Spleen (tissue), 11 donors: ENCODE measurements at regions not wholly inside any gene's neighbourhood (a gene's known extent, or its start where the extent isn't known, plus 50 kb on each side); places are given as distances from the start of the nearest gene placed in this dataset.

Experiments used
- DNase-seq: peaks from one replicate; pipeline ENCODE4 v3.0.0-alpha.2; 2020
- H3K27ac ChIP-seq, 8 donors: fragments of 200-600 bp; sonication (generic) in 7 of 8; 1 replicate in 4 of 8; 2 replicates in 4 of 8; pipeline versions ENCODE4 v1.5.0 to v1.8.0; 2016 to 2021; ENCODE audit warnings: inconsistent platforms in 4 of 8, mild to moderate bottlenecking in 4 of 8, moderate library complexity in 1 of 8
- H3K27me3 ChIP-seq, 7 donors: fragments of 200-600 bp; sonication (generic) in 6 of 7; replicated peaks in 1 of 7; 1 replicate in 4 of 7; 2 replicates in 3 of 7; pipeline versions ENCODE4 v1.5.0 to v1.8.0; 2016 to 2021; ENCODE audit warnings: inconsistent platforms in 3 of 7, mild to moderate bottlenecking in 1 of 7
- H3K36me3 ChIP-seq, 6 donors: fragments of 200-600 bp; sonication (generic) in 5 of 6; 1 replicate in 4 of 6; 2 replicates in 2 of 6; pipeline versions ENCODE4 v1.5.0 to v1.8.0; 2016 to 2021; ENCODE audit warnings: inconsistent platforms in 2 of 6
- H3K4me1 ChIP-seq, 6 donors: fragments of 200-600 bp; sonication (generic) in 5 of 6; 1 replicate in 3 of 6; 2 replicates in 3 of 6; pipeline versions ENCODE4 v1.5.0 to v1.8.0; 2016 to 2021; ENCODE audit warnings: inconsistent platforms in 3 of 6
- H3K4me3 ChIP-seq, 8 donors: fragments of 200-600 bp; sonication (generic) in 7 of 8; 1 replicate in 4 of 8; 2 replicates in 4 of 8; pipeline versions ENCODE4 v1.5.0 to v1.8.0; 2016 to 2021; ENCODE audit warnings: inconsistent platforms in 4 of 8, mild to moderate bottlenecking in 4 of 8, moderate library complexity in 2 of 8
- H3K9me3 ChIP-seq, 8 donors: fragments of 200-600 bp; sonication (generic) in 7 of 8; 1 replicate in 4 of 8; 2 replicates in 4 of 8; pipeline versions ENCODE4 v1.5.0 to v1.8.0; 2016 to 2021; ENCODE audit warnings: inconsistent platforms in 4 of 8
- POLR2A ChIP-seq, 3 donors: fragments of 450-650 bp; IDR thresholded peaks; one replicate each; pipeline ENCODE4 v1.5.1; 2017; ENCODE audit warnings: antibody characterized with exemption in 3 of 3, mild to moderate bottlenecking in 1 of 3
- POLR2AphosphoS5 ChIP-seq, 3 donors: sonication (generic); formaldehyde crosslinking; IDR thresholded peaks; one replicate each; pipeline ENCODE4 v1.5.1; 2017; ENCODE audit warnings: antibody characterized with exemption in 3 of 3
- WGBS, 5 donors: extraction: QIAGEN DNeasy Blood & Tissue Kit in 3 of 5; methylation state at CpG; one replicate each; pipeline versions ENCODE4 v1.1.5 to v1.1.7; 2013 to 2018; 5-methylcytosine and 5-hydroxymethylcytosine counted together
- intact Hi-C: fragments of 100-400 bp; cut with DNase I; formaldehyde crosslinking; loops from one replicate; pipeline ENCODE4 v1.15.0; 2023; ENCODE audit warnings: low total_unique reads
- TF ChIP-seq, protein P1 (sequence below), 11 experiments: fragments of 200-600 bp in 7 of 11; fragments of 450-650 bp in 4 of 11; sonication (generic) in 4 of 11; IDR thresholded peaks in 8 of 11; conservative IDR thresholded peaks in 3 of 11; 1 replicate in 7 of 11; 2 replicates in 4 of 11; pipeline versions ENCODE4 v1.4.0 to v1.8.0; 2016 to 2021; ENCODE audit warnings: antibody characterized with exemption in 11 of 11, inconsistent platforms in 4 of 11, mild to moderate bottlenecking in 1 of 11
- donor health status: healthy with polysubstance abuse.
- donor health status: DM: no; HTN: no; CAD: no; lungs with moderate emphysema.
- donor health status: DM: no; HTN: no; CAD: no.
- donor health status: Bipolar disorder and iron deficiency.
- donor health status: healthy.
- donor health status: DM: no; HTN: no; CAD: no.
- donor health status: DM: yes; HTN: yes; CAD: no.

DNA sequence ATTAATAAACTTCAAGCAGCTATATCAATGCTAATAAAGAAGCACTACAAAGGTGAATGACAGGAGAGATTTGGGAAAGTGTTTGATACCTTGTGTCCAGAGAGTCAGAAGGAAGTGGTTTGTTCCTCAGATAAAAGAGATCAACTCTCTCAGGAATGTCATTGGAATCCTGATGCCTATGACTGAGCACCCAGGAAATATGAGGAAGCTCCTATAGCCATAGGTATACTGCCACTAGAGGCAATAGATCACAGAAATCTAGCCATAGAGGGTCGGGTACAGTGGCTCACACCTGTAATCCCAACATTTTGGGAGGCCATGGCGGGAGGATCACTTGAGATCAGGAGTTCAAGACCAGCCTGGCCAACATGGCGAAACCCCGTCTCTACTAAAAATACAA is 612.6 kb downstream of the DACH1 start:
- no peaks in the 10 kb centered on the region for H3K9me3 ChIP-seq
- no peaks in the 10 kb centered on the region for H3K27me3 ChIP-seq
- DNase-seq, result no peak
- intact Hi-C loops, result no loop called here
- no peak overlapping the region for H3K27ac ChIP-seq
- H3K36me3 ChIP-seq, result no peaks in the 10 kb centered on the region
- no peak overlapping the region for H3K4me3 ChIP-seq
- TF ChIP-seq, protein P1, sequence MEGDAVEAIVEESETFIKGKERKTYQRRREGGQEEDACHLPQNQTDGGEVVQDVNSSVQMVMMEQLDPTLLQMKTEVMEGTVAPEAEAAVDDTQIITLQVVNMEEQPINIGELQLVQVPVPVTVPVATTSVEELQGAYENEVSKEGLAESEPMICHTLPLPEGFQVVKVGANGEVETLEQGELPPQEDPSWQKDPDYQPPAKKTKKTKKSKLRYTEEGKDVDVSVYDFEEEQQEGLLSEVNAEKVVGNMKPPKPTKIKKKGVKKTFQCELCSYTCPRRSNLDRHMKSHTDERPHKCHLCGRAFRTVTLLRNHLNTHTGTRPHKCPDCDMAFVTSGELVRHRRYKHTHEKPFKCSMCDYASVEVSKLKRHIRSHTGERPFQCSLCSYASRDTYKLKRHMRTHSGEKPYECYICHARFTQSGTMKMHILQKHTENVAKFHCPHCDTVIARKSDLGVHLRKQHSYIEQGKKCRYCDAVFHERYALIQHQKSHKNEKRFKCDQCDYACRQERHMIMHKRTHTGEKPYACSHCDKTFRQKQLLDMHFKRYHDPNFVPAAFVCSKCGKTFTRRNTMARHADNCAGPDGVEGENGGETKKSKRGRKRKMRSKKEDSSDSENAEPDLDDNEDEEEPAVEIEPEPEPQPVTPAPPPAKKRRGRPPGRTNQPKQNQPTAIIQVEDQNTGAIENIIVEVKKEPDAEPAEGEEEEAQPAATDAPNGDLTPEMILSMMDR (IDR thresholded peaks at IDR 0.05 in 8 of 11, conservative IDR thresholded peaks at IDR 0.05 in 3 of 11), result no peak
- TF ChIP-seq POLR2A (IDR thresholded peaks at IDR 0.05) (no peak), POLR2AphosphoS5 (IDR thresholded peaks at IDR 0.05) (no peak)
- no peaks in the 10 kb centered on the region for H3K4me1 ChIP-seq
- 86 to 94% (median 91%) methylated on average over 4 of the region's 4 CpGs for WGBS, 5 donors

DNA sequence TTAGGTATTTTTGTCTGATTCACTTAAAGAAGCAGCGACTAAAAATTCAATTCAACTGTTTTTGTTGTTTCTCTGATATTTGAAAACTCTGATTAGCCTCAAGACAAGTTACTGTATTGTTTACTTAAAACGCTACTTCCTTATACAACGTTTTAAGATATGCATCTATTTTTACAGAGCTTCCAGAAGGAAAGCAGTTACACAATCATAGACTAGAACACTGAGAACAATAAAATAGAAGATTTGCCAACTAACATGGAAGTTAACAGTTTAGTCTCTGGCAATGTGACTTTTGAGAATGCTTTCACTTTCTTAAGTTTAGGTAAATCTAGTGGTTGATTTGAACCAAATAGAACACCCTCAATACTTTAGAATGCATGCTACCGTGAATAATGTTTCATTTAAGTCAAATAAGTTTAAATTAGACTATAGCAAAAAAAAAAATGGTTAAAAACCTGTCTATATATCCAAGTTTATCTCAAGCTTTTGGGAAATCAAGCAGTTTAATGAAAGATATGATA is 614.8 kb downstream of the DACH1 start:
- Histone ChIP-seq H3K27ac (no peak overlapping the region), H3K27me3 (no peaks in the 10 kb centered on the region), H3K9me3 (no peaks in the 10 kb centered on the region), H3K36me3 (no peaks in the 10 kb centered on the region), H3K4me1 (no peaks in the 10 kb centered on the region), H3K4me3 (no peak overlapping the region)
- intact Hi-C loops, result no loop called here
- TF ChIP-seq POLR2A (IDR thresholded peaks at IDR 0.05), result no peak
- TF ChIP-seq, protein P1 (IDR thresholded peaks at IDR 0.05 in 8 of 11, conservative IDR thresholded peaks at IDR 0.05 in 3 of 11), result no peak
- no peak for TF ChIP-seq POLR2AphosphoS5 (IDR thresholded peaks at IDR 0.05)
- WGBS, 5 donors, result 27 to 43% (median 32%) methylated on average over 4 of the region's 4 CpGs
- no peak for DNase-seq

DNA sequence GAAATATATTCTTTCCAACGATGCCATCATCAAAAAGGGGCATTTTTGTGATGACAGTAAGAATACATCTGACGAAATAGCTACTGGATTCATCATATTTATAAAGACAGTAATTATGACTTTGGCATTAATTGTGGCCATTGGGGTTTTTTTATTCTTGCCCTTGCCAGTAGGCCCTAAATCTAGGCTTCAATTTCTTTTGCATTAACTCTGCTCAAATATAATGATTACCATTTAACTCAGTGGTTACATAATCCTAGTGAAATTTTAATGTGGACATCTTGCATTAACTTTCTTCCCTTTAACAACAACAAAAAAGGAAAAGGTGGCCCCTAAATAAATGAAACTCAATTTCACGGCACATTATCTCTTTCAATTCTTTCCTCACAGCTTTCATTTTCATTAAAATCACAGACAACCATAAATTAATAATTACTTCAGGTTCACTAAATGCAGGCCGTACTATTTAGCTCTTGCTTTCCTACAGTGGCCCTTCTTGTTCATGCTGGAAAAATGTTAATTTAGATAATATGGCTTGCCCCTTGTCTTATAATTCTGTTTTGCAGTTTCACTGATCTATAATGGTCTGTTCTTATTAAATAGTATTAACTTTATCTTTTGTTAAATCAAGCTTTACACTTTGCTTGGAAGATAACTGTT is 615.6 kb downstream of the DACH1 start:
- intact Hi-C loops, result no loop called here
- H3K36me3 ChIP-seq, result no peaks in the 10 kb centered on the region
- no peaks in the 10 kb centered on the region for H3K27me3 ChIP-seq
- no peak overlapping the region for H3K4me3 ChIP-seq
- 68 to 90% (median 74%) methylated on average over 4 of the region's 4 CpGs for WGBS, 5 donors
- TF ChIP-seq POLR2A (IDR thresholded peaks at IDR 0.05) (no peak), POLR2AphosphoS5 (IDR thresholded peaks at IDR 0.05) (no peak)
- TF ChIP-seq, protein P1 (IDR thresholded peaks at IDR 0.05 in 8 of 11, conservative IDR thresholded peaks at IDR 0.05 in 3 of 11), result no peak
- DNase-seq, result no peak
- H3K27ac ChIP-seq, result no peak overlapping the region
- no peaks in the 10 kb centered on the region for H3K4me1 ChIP-seq
- H3K9me3 ChIP-seq, result no peaks in the 10 kb centered on the region

DNA sequence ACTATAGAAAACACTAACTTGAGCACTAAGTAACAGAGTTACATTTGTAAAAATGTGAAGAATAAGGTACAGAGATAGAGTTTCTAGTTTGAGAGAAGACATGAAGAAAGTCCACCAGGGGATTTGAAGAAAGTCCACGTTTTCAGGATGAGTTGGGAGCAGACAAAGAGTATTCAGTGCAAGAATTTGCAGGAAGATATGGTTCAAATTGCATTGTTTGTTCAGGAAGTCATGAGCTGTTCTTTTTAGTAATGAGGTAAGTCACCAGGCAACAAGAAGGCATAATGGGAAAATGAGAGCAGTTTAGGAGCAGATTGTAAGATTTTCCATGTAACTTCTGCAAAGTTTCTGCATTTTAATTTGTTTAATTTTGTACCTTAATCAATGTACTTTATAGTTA is 618.0 kb downstream of the DACH1 start:
- H3K4me1 ChIP-seq, result no peaks in the 10 kb centered on the region
- H3K27me3 ChIP-seq, result no peaks in the 10 kb centered on the region
- TF ChIP-seq, protein P1 (IDR thresholded peaks at IDR 0.05 in 8 of 11, conservative IDR thresholded peaks at IDR 0.05 in 3 of 11), result no peak
- TF ChIP-seq POLR2A (IDR thresholded peaks at IDR 0.05) (no peak), POLR2AphosphoS5 (IDR thresholded peaks at IDR 0.05) (no peak)
- H3K9me3 ChIP-seq, result no peaks in the 10 kb centered on the region
- 47 to 62% (median 57%) methylated on average over 1 of the region's 1 CpG for WGBS, 5 donors
- no peak overlapping the region for H3K27ac ChIP-seq
- intact Hi-C loops, result no loop called here
- DNase-seq, result no peak
- H3K36me3 ChIP-seq, result no peaks in the 10 kb centered on the region
- H3K4me3 ChIP-seq, result no peak overlapping the region
